ENCODE measurements at regions not wholly inside any gene's neighbourhood (a gene's known extent, or its start where the extent isn't known, plus 50 kb on each side); places are given as distances from the start of the nearest gene placed in this dataset.
A peak's percentile ranks its signal among the peaks of the same experiment; 100 is the strongest.

DNA sequence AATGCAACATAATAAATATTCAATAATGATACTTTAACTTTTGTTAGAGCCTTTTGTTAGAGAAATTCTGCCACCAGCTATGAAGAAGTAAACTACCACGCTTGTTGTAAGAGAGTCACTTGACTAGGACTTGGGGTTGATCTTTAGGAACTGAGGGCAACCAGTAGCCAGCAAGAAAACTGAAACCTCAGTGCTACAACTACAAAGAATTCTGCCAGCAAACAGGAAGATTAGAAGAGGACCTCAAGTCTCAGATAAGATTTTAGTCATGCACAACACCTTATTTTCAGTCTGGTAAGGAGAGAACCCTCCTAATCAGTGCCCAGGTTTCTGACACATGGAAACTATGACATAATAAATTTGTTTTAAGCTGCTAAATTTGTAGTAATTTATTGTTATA lies 498.3 kb upstream of the STEAP1 start:
- no peak overlapping the region for H3K4me3 ChIP-seq
- no peaks in the 10 kb centered on the region for H3K27me3 ChIP-seq (ENCODE audit: control insufficient read depth in 2 of 2, insufficient read depth in 2 of 2, low read length in 2 of 2)
- intact Hi-C loops (cut with micrococcal nuclease) (no loop called here), in situ Hi-C loops (cut with MboI) (no loop called here)
- no peak for TF ChIP-seq MCM3 (IDR thresholded peaks at IDR 0.05)
- no peak for TF ChIP-seq DPF2 (IDR thresholded peaks at IDR 0.05)
- no peak for TF ChIP-seq CBFB (CRISPR knock-in tag; IDR thresholded peaks at IDR 0.05)
- TF ChIP-seq, protein P1, sequence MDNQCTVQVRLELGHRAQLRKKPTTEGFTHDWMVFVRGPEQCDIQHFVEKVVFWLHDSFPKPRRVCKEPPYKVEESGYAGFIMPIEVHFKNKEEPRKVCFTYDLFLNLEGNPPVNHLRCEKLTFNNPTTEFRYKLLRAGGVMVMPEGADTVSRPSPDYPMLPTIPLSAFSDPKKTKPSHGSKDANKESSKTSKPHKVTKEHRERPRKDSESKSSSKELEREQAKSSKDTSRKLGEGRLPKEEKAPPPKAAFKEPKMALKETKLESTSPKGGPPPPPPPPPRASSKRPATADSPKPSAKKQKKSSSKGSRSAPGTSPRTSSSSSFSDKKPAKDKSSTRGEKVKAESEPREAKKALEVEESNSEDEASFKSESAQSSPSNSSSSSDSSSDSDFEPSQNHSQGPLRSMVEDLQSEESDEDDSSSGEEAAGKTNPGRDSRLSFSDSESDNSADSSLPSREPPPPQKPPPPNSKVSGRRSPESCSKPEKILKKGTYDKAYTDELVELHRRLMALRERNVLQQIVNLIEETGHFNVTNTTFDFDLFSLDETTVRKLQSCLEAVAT (IDR thresholded peaks at IDR 0.05): no peak
- no peak overlapping the region for H2AFZ ChIP-seq (ENCODE audit: low read depth, low read length)
- H3K79me2 ChIP-seq (ENCODE audit: control insufficient read depth, insufficient read depth, low read length): no peaks in the 10 kb centered on the region
- no peak overlapping the region for H3K4me2 ChIP-seq (ENCODE audit: insufficient read depth, low read length)
- H4K20me1 ChIP-seq (replicated peaks; ENCODE audit: control insufficient read depth, insufficient read depth, low read length): no peaks in the 10 kb centered on the region
- no peak overlapping the region for H3K9ac ChIP-seq (ENCODE audit: insufficient read depth in 1 of 2, low read depth in 2 of 2, low read length in 2 of 2)
- BruUV-seq (replicated peaks): no TSS peak
- POLR2A ChIA-PET: no interaction called here
- H3K9me3 ChIP-seq (replicated peaks; ENCODE audit: control insufficient read depth, insufficient read depth, low read depth, low read length): peaks cover 2% of the 10 kb centered on the region
- no peaks in the 10 kb centered on the region for H3K36me3 ChIP-seq (ENCODE audit: control insufficient read depth, insufficient read depth, low read length)
- DNase-seq (ENCODE audit: extremely low read depth in 1 of 4, low spot score in 3 of 4) (no peak), FAIRE-seq (no peak), ATAC-seq (no peak)
- CTCF ChIA-PET (ENCODE audit: low intra/inter-chr PET ratio): no interaction called here
- no peak overlapping the region for H3K27ac ChIP-seq (ENCODE audit: extremely low read depth, low read depth, low read length)
- WGBS (ENCODE audit: insufficient coverage, low coverage, missing lambda C conversion rate): 0% methylated on average over 1 of the region's 1 CpG
- H3K4me1 ChIP-seq (replicated peaks in 1 of 2; ENCODE audit: control insufficient read depth in 2 of 2, insufficient read depth in 2 of 2, low read length in 2 of 2): no peaks in the 10 kb centered on the region
- H3K9me1 ChIP-seq (ENCODE audit: control insufficient read depth, insufficient read depth, low read length): no peaks in the 10 kb centered on the region

DNA sequence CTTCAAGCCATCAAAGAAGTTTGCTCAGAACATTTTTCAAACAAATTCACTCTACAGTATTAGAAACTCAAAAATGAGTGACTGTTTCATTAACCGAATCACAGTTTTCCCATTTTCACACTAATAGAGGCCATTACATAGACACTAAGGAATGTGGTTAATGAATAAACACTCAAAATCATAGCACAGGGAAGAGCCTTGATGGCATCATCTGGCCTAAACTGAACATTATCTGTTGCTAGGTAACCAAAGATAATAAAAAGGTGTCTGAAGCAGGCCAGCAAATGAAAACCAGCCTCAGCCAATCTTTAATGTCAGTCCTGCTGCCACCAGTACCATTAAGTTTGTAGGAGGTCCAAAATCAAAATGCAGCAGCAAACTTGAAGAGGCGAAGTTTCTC lies 492.4 kb upstream of the STEAP1 start:
- Histone ChIP-seq H3K9me3 (replicated peaks; ENCODE audit: control insufficient read depth, insufficient read depth, low read depth, low read length) (peaks cover 3% of the 10 kb centered on the region; the same call in 1 of the 2 replicates), H3K27me3 (ENCODE audit: control insufficient read depth in 2 of 2, insufficient read depth in 2 of 2, low read length in 2 of 2) (no peaks in the 10 kb centered on the region), H2AFZ (ENCODE audit: low read depth, low read length) (no peak overlapping the region), H3K9ac (ENCODE audit: insufficient read depth in 1 of 2, low read depth in 2 of 2, low read length in 2 of 2) (no peak overlapping the region), H4K20me1 (replicated peaks; ENCODE audit: control insufficient read depth, insufficient read depth, low read length) (no peaks in the 10 kb centered on the region), H3K4me1 (replicated peaks in 1 of 2; ENCODE audit: control insufficient read depth in 2 of 2, insufficient read depth in 2 of 2, low read length in 2 of 2) (no peaks in the 10 kb centered on the region), H3K4me3 (no peak overlapping the region), H3K9me1 (ENCODE audit: control insufficient read depth, insufficient read depth, low read length) (no peaks in the 10 kb centered on the region), H3K36me3 (ENCODE audit: control insufficient read depth, insufficient read depth, low read length) (no peaks in the 10 kb centered on the region), H3K79me2 (ENCODE audit: control insufficient read depth, insufficient read depth, low read length) (no peaks in the 10 kb centered on the region), H3K27ac (ENCODE audit: extremely low read depth, low read depth, low read length) (no peak overlapping the region), H3K4me2 (ENCODE audit: insufficient read depth, low read length) (no peak overlapping the region)
- BruUV-seq (replicated peaks): no TSS peak
- in situ Hi-C loops (cut with MboI) (no loop called here), intact Hi-C loops (cut with micrococcal nuclease) (no loop called here)
- CTCF ChIA-PET (ENCODE audit: low intra/inter-chr PET ratio): no interaction called here
- ATAC-seq (no peak), DNase-seq (ENCODE audit: extremely low read depth in 1 of 4, low spot score in 3 of 4) (no peak), FAIRE-seq (no peak)
- POLR2A ChIA-PET: no interaction called here
- no peak for TF ChIP-seq PML (IDR thresholded peaks at IDR 0.05; ENCODE audit: low read length)
- TF ChIP-seq RFX1 (IDR thresholded peaks at IDR 0.05): 0 out of 2 replicates have a peak, but pooled peaks have one; percentile 15
- 6% methylated on average over 2 of the region's 2 CpGs for WGBS (ENCODE audit: insufficient coverage, low coverage, missing lambda C conversion rate)

Data from K562 (cell line).